H1 (cell line): ENCODE measurements at regions not wholly inside any gene's neighbourhood (a gene's known extent, or its start where the extent isn't known, plus 50 kb on each side); places are given as distances from the start of the nearest gene placed in this dataset.

Source experiments
- CTCF ChIA-PET: fragments of 300-600 bp; sonication (Branson Sonifier 250); formaldehyde crosslinking; loops from one replicate; lab custom pipeline; 2021; ENCODE audit not compliant: partially characterized antibody; lab: Charles Lee
- POLR2A ChIA-PET: fragments of 300-600 bp; sonication (Branson Sonifier 250); formaldehyde crosslinking; loops from one replicate; lab custom pipeline; 2021; ENCODE audit warnings: inconsistent platforms; ENCODE audit not compliant: partially characterized antibody; lab: Charles Lee
- DNase-seq, 2 experiments: peaks; one replicate each; pipeline versions ENCODE4 v3.0.0 to v3.0.0-alpha.2; 2010 to 2022; ENCODE audit warnings: low spot score in 2 of 2, low read depth in 1 of 2, mixed read lengths in 1 of 2
- FAIRE-seq: peaks from 2 replicates; lab custom pipeline; 2011; peaks lifted over from hg19 to GRCh38; lab: Jason Lieb, UNC
- H2AFZ ChIP-seq: 2 replicates; pipeline ENCODE4 v1.8.1; 2012; ENCODE audit warnings: low read length, inconsistent platforms
- H2AK5ac ChIP-seq: 2 replicates; pipeline ENCODE4 v1.6.1; 2013; ENCODE audit warnings: low read depth, low read length
- H2BK120ac ChIP-seq: replicated peaks from 2 replicates; pipeline ENCODE3; 2013; ENCODE audit warnings: low read depth, low read length, inconsistent platforms
- H2BK12ac ChIP-seq: 2 replicates; pipeline ENCODE4 v1.6.1; 2013; ENCODE audit warnings: low read depth, low read length
- H2BK15ac ChIP-seq: 2 replicates; pipeline ENCODE4 v1.6.1; 2013; ENCODE audit warnings: low read length
- H2BK20ac ChIP-seq: 2 replicates; pipeline ENCODE4 v1.6.1; 2013; ENCODE audit warnings: low read length
- H2BK5ac ChIP-seq: 2 replicates; pipeline ENCODE4 v1.6.1; 2013; ENCODE audit warnings: low read depth, low read length
- H3K14ac ChIP-seq: 2 replicates; pipeline ENCODE4 v1.6.1; 2013; ENCODE audit warnings: inconsistent platforms; ENCODE audit not compliant: insufficient read length
- H3K18ac ChIP-seq: 2 replicates; pipeline ENCODE4 v1.6.1; 2013; ENCODE audit warnings: low read length; ENCODE audit errors: extremely low read depth
- H3K23ac ChIP-seq: 2 replicates; pipeline ENCODE4 v1.6.1; 2013; ENCODE audit warnings: inconsistent platforms; ENCODE audit not compliant: insufficient read length
- H3K23me2 ChIP-seq: 2 replicates; pipeline ENCODE4 v1.6.1; 2013; ENCODE audit warnings: low read depth, low read length
- H3K27ac ChIP-seq: 2 replicates; pipeline ENCODE4 v1.6.1; 2011; ENCODE audit warnings: low read depth, low read length, inconsistent platforms
- H3K27me3 ChIP-seq, 4 experiments: replicated peaks in 1 of 4; 1 replicate in 1 of 4; 2 replicates in 3 of 4; pipeline versions ENCODE4 v1.6.1 to v1.8.1; 2011 to 2013; ENCODE audit warnings: low read length in 3 of 4, mild to moderate bottlenecking in 3 of 4, inconsistent platforms in 2 of 4, mixed read lengths in 2 of 4, moderate library complexity in 1 of 4; ENCODE audit not compliant: control insufficient read depth in 3 of 4, insufficient read depth in 3 of 4; ENCODE audit errors: extremely low read depth in 1 of 4
- H3K36me3 ChIP-seq, 4 experiments: 2 replicates each; pipeline versions ENCODE4 v1.6.1 to v1.8.1; 2011 to 2013; ENCODE audit warnings: mild to moderate bottlenecking in 4 of 4, low read length in 3 of 4, moderate library complexity in 2 of 4, control low read depth in 1 of 4, inconsistent platforms in 1 of 4; ENCODE audit not compliant: insufficient read depth in 4 of 4, control insufficient read depth in 2 of 4
- H3K4ac ChIP-seq: replicated peaks from 2 replicates; pipeline ENCODE3; 2013; ENCODE audit warnings: low read length, low read depth, mixed read lengths, inconsistent platforms; ENCODE audit not compliant: insufficient read length
- H3K4me1 ChIP-seq, 4 experiments: replicated peaks in 1 of 4; 1 replicate in 1 of 4; 2 replicates in 3 of 4; pipeline versions ENCODE4 v1.6.1 to v1.8.1; 2011 to 2013; ENCODE audit warnings: low read length in 3 of 4, inconsistent platforms in 2 of 4, mixed read lengths in 1 of 4; ENCODE audit not compliant: insufficient read depth in 4 of 4, control insufficient read depth in 3 of 4
- H3K4me2 ChIP-seq, 2 experiments: 2 replicates each; pipeline versions ENCODE4 v1.6.1 to v1.8.1; 2011 to 2013; ENCODE audit warnings: low read depth in 2 of 2, low read length in 2 of 2, control low read depth in 1 of 2, inconsistent platforms in 1 of 2, mild to moderate bottlenecking in 1 of 2; ENCODE audit not compliant: insufficient read depth in 1 of 2
- H3K4me3 ChIP-seq, 4 experiments: fragments of 200-600, 300-600 bp in 1 of 4; sonication (generic), shearing (Covaris generic), sonication (Bioruptor Twin) in 1 of 4; 2 replicates each; pipeline versions ENCODE4 v1.5.1 to v1.8.1; 2011 to 2016; ENCODE audit warnings: low read length in 4 of 4, low read depth in 3 of 4, control low read depth in 2 of 4, inconsistent platforms in 2 of 4, mild to moderate bottlenecking in 2 of 4, mixed read lengths in 1 of 4, moderate library complexity in 1 of 4; ENCODE audit not compliant: insufficient read depth in 2 of 4; ENCODE audit errors: extremely low read depth in 1 of 4
- H3K56ac ChIP-seq: replicated peaks from 2 replicates; pipeline ENCODE3; 2013; ENCODE audit warnings: low read depth, mild to moderate bottlenecking, mixed read lengths, low read length, inconsistent platforms; ENCODE audit not compliant: insufficient read length
- H3K79me1 ChIP-seq: 2 replicates; pipeline ENCODE4 v1.6.1; 2013; ENCODE audit warnings: low read depth, low read length, control low read depth
- H3K79me2 ChIP-seq, 2 experiments: 2 replicates each; pipeline versions ENCODE4 v1.6.1 to v1.8.1; 2012 to 2013; ENCODE audit warnings: low read length in 2 of 2, mild to moderate bottlenecking in 2 of 2, inconsistent platforms in 1 of 2; ENCODE audit not compliant: insufficient read depth in 2 of 2, control insufficient read depth in 1 of 2
- H3K9ac ChIP-seq, 4 experiments: replicated peaks in 1 of 4; 1 replicate in 1 of 4; 2 replicates in 3 of 4; pipeline versions ENCODE4 v1.6.1 to v1.8.1; 2011 to 2013; ENCODE audit warnings: low read depth in 3 of 4, low read length in 3 of 4, control low read depth in 2 of 4, mild to moderate bottlenecking in 2 of 4, moderate library complexity in 2 of 4, inconsistent platforms in 1 of 4; ENCODE audit errors: extremely low read depth in 1 of 4
- H3K9me3 ChIP-seq, 2 experiments: 2 replicates each; pipeline versions ENCODE4 v1.6.1 to v1.8.1; 2012 to 2013; ENCODE audit warnings: mild to moderate bottlenecking in 2 of 2, moderate library complexity in 2 of 2, control low read depth in 1 of 2, inconsistent platforms in 1 of 2, low read depth in 1 of 2, low read length in 1 of 2, mixed read lengths in 1 of 2; ENCODE audit not compliant: insufficient read depth in 2 of 2
- H4K20me1 ChIP-seq, 2 experiments: replicated peaks in 1 of 2; 2 replicates each; pipeline versions ENCODE3 to v1.8.1; 2011 to 2013; ENCODE audit warnings: inconsistent platforms in 2 of 2, low read length in 2 of 2, mild to moderate bottlenecking in 1 of 2; ENCODE audit not compliant: insufficient read depth in 2 of 2, control insufficient read depth in 1 of 2
- H4K5ac ChIP-seq: 2 replicates; pipeline ENCODE4 v1.6.1; 2013; ENCODE audit warnings: low read length, low read depth, mixed read lengths, inconsistent platforms; ENCODE audit not compliant: insufficient read length
- H4K8ac ChIP-seq: 2 replicates; pipeline ENCODE4 v1.8.0; 2013; ENCODE audit warnings: mild to moderate bottlenecking, moderate library complexity, low read length, inconsistent platforms; ENCODE audit not compliant: insufficient read depth; ENCODE audit errors: extremely low read depth
- H4K91ac ChIP-seq: replicated peaks from 2 replicates; pipeline ENCODE3; 2013; ENCODE audit warnings: low read length, mixed read lengths, inconsistent platforms; ENCODE audit not compliant: insufficient read length
- CBX5 ChIP-seq: fragments of 300-800, 300-1000 bp; sonication (generic); IDR thresholded peaks from 2 replicates; pipeline ENCODE4 v1.7.1; 2016; ENCODE audit warnings: antibody characterized with exemption, low read length, low read depth
- CEBPB ChIP-seq: IDR thresholded peaks from 2 replicates; pipeline ENCODE4 v1.6.1; 2012; ENCODE audit warnings: low read depth, low read length
- CREB1 ChIP-seq: IDR thresholded peaks from 2 replicates; pipeline ENCODE4 v1.6.1; 2012; ENCODE audit warnings: inconsistent platforms
- NANOG ChIP-seq: IDR thresholded peaks from 2 replicates; pipeline ENCODE4 v1.6.1; 2011; ENCODE audit warnings: low read length, low read depth, mild to moderate bottlenecking, inconsistent platforms; ENCODE audit not compliant: insufficient read depth, poor library complexity, severe bottlenecking
- POLR2A ChIP-seq, 2 experiments: IDR thresholded peaks; 1 replicate in 1 of 2; 2 replicates in 1 of 2; pipeline ENCODE4 v1.6.1; 2011; ENCODE audit warnings: low read depth in 2 of 2, low read length in 2 of 2, mild to moderate bottlenecking in 2 of 2; ENCODE audit errors: control extremely low read depth in 1 of 2
- RFX5 ChIP-seq: IDR thresholded peaks from 2 replicates; pipeline ENCODE4 v1.6.1; 2011; ENCODE audit warnings: low read depth, low read length, improper control_type of control experiment, borderline replicate concordance
- TAF7 ChIP-seq: optimal IDR thresholded peaks from 2 replicates; pipeline ENCODE3; 2011; ENCODE audit warnings: low read depth, mild to moderate bottlenecking, inconsistent platforms, low read length, moderate library complexity, borderline replicate concordance
- WGBS, 2 experiments: shearing (Covaris generic) in 1 of 2; methylation state at CpG; one replicate each; pipeline versions ENCODE4 v1.1.6 to v1.1.7; 2013 to 2015; ENCODE audit warnings: low lambda C conversion rate in 2 of 2, mixed read lengths in 2 of 2, inconsistent platforms in 1 of 2, low coverage in 1 of 2, missing lambda C conversion rate in 1 of 2; ENCODE audit not compliant: insufficient replicate concordance in 2 of 2, insufficient coverage in 1 of 2, insufficient read length in 1 of 2; ENCODE audit errors: extremely low coverage in 1 of 2, missing lambda C conversion rate in 1 of 2; 5-methylcytosine and 5-hydroxymethylcytosine counted together
- TF ChIP-seq, protein P1 (sequence below): IDR thresholded peaks from 2 replicates; pipeline ENCODE4 v1.6.1; 2011; ENCODE audit warnings: low read length, improper control_type of control experiment

DNA sequence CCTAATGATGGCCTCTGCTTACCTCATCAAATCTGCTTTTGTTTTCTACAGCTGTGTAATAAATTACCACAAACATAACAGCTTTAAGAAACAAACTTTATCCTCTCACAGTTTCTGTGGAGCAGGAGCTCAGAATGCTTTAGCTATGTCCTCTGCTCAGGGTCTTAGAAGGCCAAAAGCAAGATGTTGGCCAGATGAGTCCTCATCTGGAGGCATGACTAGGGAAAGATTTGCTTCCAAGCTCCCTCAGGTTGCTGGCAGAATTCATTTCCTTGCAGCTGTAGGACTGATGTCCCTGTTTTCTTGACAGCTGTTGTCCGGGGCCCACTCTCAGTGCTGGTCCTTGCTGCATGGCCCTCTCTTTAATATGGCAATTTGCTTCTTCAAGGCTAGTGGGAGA lies 116.7 kb upstream of the PDE5A start:
- no peaks in the 10 kb centered on the region for H3K9me3 ChIP-seq
- H3K4ac ChIP-seq, result no peak overlapping the region
- no peak for TF ChIP-seq CEBPB
- no peak for TF ChIP-seq CREB1
- TF ChIP-seq, protein P1, sequence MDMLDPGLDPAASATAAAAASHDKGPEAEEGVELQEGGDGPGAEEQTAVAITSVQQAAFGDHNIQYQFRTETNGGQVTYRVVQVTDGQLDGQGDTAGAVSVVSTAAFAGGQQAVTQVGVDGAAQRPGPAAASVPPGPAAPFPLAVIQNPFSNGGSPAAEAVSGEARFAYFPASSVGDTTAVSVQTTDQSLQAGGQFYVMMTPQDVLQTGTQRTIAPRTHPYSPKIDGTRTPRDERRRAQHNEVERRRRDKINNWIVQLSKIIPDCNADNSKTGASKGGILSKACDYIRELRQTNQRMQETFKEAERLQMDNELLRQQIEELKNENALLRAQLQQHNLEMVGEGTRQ, result no peak
- no peak for TF ChIP-seq NANOG
- TF ChIP-seq RFX5, result no peak
- TF ChIP-seq POLR2A (IDR thresholded peaks at IDR 0.05; ENCODE audit: control extremely low read depth in 1 of 2, low read depth in 2 of 2, low read length in 2 of 2), result no peak
- TF ChIP-seq TAF7, result no peak
- TF ChIP-seq CBX5, result no peak
- H3K14ac ChIP-seq, result no peak overlapping the region
- ChIA-PET POLR2A (no interaction called here), CTCF (interaction anchor here (1.0 kb wide), 1 partner anchor 13 kb away, joined by 5 read pairs; no protein-coding TSS in a partner anchor)
- 79% methylated on average over 1 of the region's 1 CpG; no CpG with 5 or more reads in 1 of the 2 experiments for WGBS, 2 experiments
- H3K9ac ChIP-seq, result no peak overlapping the region
- H4K8ac ChIP-seq, result no peak overlapping the region
- H3K4me3 ChIP-seq, result no peak overlapping the region
- no peak overlapping the region for H4K91ac ChIP-seq
- no peak overlapping the region for H2AFZ ChIP-seq
- no peak overlapping the region for H3K27ac ChIP-seq
- no peak overlapping the region for H2BK120ac ChIP-seq
- no peaks in the 10 kb centered on the region for H4K20me1 ChIP-seq
- FAIRE-seq (no peak), DNase-seq (no peak)
- no peak overlapping the region for H2BK15ac ChIP-seq
- H3K23me2 ChIP-seq, result no peaks in the 10 kb centered on the region
- H3K18ac ChIP-seq, result no peak overlapping the region
- no peaks in the 10 kb centered on the region for H3K27me3 ChIP-seq
- H3K36me3 ChIP-seq, result no peaks in the 10 kb centered on the region
- no peak overlapping the region for H2AK5ac ChIP-seq
- H2BK20ac ChIP-seq, result no peak overlapping the region
- no peak overlapping the region for H2BK12ac ChIP-seq
- no peaks in the 10 kb centered on the region for H3K4me1 ChIP-seq
- H3K4me2 ChIP-seq, result no peak overlapping the region
- no peaks in the 10 kb centered on the region for H3K79me1 ChIP-seq
- no peak overlapping the region for H3K23ac ChIP-seq
- H4K5ac ChIP-seq, result no peak overlapping the region
- no peaks in the 10 kb centered on the region for H3K79me2 ChIP-seq
- H3K56ac ChIP-seq, result no peak overlapping the region
- H2BK5ac ChIP-seq, result no peak overlapping the region
